Loucy (cell line): ENCODE measurements at regions not wholly inside any gene's neighbourhood (a gene's known extent, or its start where the extent isn't known, plus 50 kb on each side); places are given as distances from the start of the nearest gene placed in this dataset.

Experiments
- EZH2phosphoT487 ChIP-seq: fragments of 200-600 bp; IDR thresholded peaks from 2 replicates; pipeline ENCODE4 v1.6.1; 2018; ENCODE audit warnings: antibody characterized with exemption, mild to moderate bottlenecking, moderate library complexity, borderline replicate concordance
- TF ChIP-seq, protein P1 (sequence below): fragments of 200-600 bp; sonication (generic); conservative IDR thresholded peaks from 2 replicates; pipeline ENCODE4 v1.5.1; 2014; ENCODE audit warnings: mild to moderate bottlenecking, antibody characterized with exemption, low read length

- TF ChIP-seq, protein P1, sequence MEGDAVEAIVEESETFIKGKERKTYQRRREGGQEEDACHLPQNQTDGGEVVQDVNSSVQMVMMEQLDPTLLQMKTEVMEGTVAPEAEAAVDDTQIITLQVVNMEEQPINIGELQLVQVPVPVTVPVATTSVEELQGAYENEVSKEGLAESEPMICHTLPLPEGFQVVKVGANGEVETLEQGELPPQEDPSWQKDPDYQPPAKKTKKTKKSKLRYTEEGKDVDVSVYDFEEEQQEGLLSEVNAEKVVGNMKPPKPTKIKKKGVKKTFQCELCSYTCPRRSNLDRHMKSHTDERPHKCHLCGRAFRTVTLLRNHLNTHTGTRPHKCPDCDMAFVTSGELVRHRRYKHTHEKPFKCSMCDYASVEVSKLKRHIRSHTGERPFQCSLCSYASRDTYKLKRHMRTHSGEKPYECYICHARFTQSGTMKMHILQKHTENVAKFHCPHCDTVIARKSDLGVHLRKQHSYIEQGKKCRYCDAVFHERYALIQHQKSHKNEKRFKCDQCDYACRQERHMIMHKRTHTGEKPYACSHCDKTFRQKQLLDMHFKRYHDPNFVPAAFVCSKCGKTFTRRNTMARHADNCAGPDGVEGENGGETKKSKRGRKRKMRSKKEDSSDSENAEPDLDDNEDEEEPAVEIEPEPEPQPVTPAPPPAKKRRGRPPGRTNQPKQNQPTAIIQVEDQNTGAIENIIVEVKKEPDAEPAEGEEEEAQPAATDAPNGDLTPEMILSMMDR = no peak
- TF ChIP-seq EZH2phosphoT487 = no peak
Measured at GRCh38 chr12:11559626-11560340, 89.7 kb upstream of the ETV6 start.
